ENCODE measurements at regions not wholly inside any gene's neighbourhood (a gene's known extent, or its start where the extent isn't known, plus 50 kb on each side); places are given as distances from the start of the nearest gene placed in this dataset.
"Not testable (repeated sequence)": the region's sequence is repeated elsewhere in the genome, so short reads cannot be mapped to it uniquely, and the experiment has no call there.

- not testable (repeated sequence) for TF ChIP-seq CTCF, POLR2A (IDR thresholded peaks at IDR 0.05)
Measured at GRCh38 chr12:9417341-9417740, 190.4 kb downstream of the KLRB1 start.
